GM10266 (cell line): ENCODE measurements at regions not wholly inside any gene's neighbourhood (a gene's known extent, or its start where the extent isn't known, plus 50 kb on each side); places are given as distances from the start of the nearest gene placed in this dataset.

Source experiments
- DNase-seq: peaks from one replicate; pipeline ENCODE4 v3.0.0; 2012; ENCODE audit errors: extremely low spot score
- TF ChIP-seq, protein P1 (sequence below): IDR thresholded peaks from 2 replicates; pipeline ENCODE4 v1.5.1; 2012; ENCODE audit warnings: mild to moderate bottlenecking, low read depth; ENCODE audit not compliant: control insufficient read depth, insufficient read depth; ENCODE audit errors: missing control alignments

DNA sequence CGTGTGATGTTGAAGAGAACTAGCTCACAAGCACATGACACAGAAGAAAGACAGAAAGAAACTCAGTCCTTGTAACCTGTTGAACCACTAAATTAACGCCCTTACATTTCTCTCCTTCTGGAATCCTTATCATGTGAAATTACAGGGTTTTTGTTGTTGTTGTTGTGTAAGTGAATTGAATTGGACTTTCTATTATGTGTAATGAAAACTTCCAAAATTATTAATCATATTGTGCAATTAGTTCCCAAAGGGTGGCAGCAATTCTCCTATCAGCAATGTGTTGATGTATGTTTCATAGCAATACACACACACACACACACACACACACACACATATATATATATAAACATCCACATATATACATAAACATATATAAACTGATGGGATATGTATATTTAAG is 402.2 kb upstream of the TCF4 start:
- TF ChIP-seq, protein P1, sequence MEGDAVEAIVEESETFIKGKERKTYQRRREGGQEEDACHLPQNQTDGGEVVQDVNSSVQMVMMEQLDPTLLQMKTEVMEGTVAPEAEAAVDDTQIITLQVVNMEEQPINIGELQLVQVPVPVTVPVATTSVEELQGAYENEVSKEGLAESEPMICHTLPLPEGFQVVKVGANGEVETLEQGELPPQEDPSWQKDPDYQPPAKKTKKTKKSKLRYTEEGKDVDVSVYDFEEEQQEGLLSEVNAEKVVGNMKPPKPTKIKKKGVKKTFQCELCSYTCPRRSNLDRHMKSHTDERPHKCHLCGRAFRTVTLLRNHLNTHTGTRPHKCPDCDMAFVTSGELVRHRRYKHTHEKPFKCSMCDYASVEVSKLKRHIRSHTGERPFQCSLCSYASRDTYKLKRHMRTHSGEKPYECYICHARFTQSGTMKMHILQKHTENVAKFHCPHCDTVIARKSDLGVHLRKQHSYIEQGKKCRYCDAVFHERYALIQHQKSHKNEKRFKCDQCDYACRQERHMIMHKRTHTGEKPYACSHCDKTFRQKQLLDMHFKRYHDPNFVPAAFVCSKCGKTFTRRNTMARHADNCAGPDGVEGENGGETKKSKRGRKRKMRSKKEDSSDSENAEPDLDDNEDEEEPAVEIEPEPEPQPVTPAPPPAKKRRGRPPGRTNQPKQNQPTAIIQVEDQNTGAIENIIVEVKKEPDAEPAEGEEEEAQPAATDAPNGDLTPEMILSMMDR, result no peak
- DNase-seq, result no peak

DNA sequence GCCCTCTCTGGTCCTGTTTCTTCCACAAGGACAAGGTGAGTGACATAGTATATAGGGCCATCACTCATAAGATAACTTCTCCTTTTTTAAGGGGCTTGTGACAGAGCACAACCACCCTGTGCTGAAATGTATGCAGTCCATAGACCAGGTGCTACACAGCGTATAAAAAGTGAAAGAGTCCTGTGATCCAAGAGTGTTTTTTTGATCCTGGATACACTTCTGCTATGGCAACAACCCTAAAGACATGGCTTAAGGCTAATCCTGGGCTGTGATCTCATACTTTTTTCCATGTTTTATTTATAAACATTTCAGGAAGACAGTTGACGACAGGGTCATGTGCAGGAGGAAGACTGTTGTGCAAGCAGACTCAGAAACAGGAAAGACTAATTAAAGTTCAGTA is 400.5 kb upstream of the TCF4 start:
- no peak for DNase-seq
- TF ChIP-seq, protein P1, result no peak

DNA sequence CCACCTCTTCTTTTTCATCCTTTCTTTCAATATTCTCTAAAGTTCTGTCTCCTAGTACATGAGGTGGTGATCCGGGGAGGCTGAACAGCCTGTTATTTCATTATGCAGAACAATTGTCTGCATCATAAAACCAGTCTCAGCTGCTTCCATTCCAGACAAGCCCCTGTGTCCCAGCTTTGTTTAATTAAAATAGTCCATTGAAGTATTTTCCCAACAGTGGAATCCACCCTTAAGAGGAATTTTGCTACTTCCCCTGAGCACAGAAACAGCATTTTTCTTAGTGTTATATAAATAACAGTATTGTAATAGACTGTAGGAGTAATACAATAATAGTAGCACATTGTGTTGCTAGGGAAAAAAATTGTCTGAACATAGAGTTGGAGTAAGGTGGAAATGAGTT is 395.4 kb upstream of the TCF4 start:
- TF ChIP-seq, protein P1, result no peak
- DNase-seq, result no peak

DNA sequence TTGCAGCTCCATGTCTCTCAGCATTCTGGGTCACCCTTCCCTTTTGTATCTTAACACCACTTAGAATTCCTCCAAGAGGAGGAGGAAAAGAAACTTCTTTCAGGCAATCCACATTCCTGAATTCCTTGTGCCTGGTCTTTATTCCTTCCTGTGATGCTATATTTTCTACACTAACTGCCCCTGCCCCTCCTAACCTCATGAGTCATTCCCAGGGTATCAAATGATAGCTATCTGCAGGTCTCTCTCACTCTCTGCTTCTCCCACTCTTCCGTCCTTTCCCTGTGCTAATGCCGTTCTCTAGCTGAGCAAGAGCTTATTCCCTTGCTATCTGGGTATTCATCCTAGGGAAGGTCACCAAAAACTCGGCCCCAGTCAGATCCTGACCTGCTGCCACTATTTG is 395.0 kb upstream of the TCF4 start:
- no peak for DNase-seq
- TF ChIP-seq, protein P1, result no peak

GRCh38 chr18:55981712-55982475 is 393.9 kb upstream of the TCF4 start:
- TF ChIP-seq, protein P1, result no peak

DNA sequence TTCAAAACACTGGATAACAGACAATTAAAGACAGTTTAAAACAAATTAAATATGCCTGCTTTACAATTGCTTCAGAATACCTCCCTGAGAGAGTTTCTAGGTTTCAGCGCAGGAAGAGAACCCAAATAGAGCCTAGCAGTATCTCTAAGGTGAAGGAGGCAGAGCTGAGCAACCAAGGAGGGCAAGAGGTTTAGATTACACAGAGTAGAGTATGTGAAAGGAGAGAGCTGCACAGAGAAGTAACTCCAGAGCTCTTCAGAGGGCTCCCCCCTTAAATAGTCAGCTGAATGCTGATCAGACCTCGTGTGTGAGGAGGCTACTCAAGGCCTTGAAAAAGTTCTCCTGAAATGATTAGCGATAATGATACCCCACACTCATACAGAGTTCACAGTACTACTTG is 386.5 kb upstream of the TCF4 start:
- no peak for DNase-seq
- TF ChIP-seq, protein P1, result no peak

More at GRCh38 chr18:55981712-55982475, 393.9 kb upstream of the TCF4 start:
- no peak for DNase-seq

DNA sequence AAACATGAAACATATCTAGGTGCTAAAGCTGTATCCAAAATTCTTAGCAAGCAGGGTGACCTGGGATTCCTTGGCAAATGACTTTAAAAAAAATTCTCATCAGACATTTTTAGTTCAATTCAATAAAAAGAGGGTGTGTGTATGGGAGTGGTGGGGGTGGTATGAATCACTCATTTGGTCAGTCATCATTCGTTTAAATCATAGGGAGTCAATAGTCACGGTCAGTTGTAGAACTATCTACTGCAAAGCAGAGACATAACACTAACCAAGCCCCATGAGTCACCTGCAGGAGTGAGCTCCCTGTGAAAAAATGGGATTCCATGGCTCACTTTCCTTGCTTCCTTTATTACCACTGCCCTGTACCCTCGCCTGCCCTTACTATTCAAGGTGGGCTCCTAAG is 380.6 kb upstream of the TCF4 start:
- no peak for DNase-seq

More for the DNA sequence above, 380.6 kb upstream of the TCF4 start:
- TF ChIP-seq, protein P1, result no peak
